ENCODE measurements at regions not wholly inside any gene's neighbourhood (a gene's known extent, or its start where the extent isn't known, plus 50 kb on each side); places are given as distances from the start of the nearest gene placed in this dataset.

GRCh38 chr3:22318325-22318724 is 567.3 kb upstream of the ZNF385D start:
- no peak overlapping the region for H2AFZ ChIP-seq (ENCODE audit: low read depth, low read length, severe bottlenecking)
- H3K4me2 ChIP-seq (ENCODE audit: low read depth, low read length, poor library complexity, severe bottlenecking): no peak overlapping the region
- H3K79me2 ChIP-seq (ENCODE audit: insufficient read depth, low read length): no peaks in the 10 kb centered on the region
- H3K36me3 ChIP-seq (ENCODE audit: low read length): no peaks in the 10 kb centered on the region
- no peaks in the 10 kb centered on the region for H3F3A ChIP-seq (ENCODE audit: insufficient read depth)
- no peaks in the 10 kb centered on the region for H3K27me3 ChIP-seq (ENCODE audit: low read length)
- H3K9me3 ChIP-seq (ENCODE audit: insufficient read depth, low read length): no peaks in the 10 kb centered on the region
- no peak overlapping the region for H3K9ac ChIP-seq (ENCODE audit: low read length)
- TF ChIP-seq EZH2phosphoT487 (conservative IDR thresholded peaks at IDR 0.05; ENCODE audit: low read length) (no peak), CTCF (IDR thresholded peaks at IDR 0.05; ENCODE audit: insufficient read depth, low read length, poor library complexity, severe bottlenecking) (no peak)
- H4K20me1 ChIP-seq (ENCODE audit: low read depth, low read length): no peaks in the 10 kb centered on the region
- no peak overlapping the region for H3K4me3 ChIP-seq (ENCODE audit: insufficient read depth, low read length, poor library complexity, severe bottlenecking)
- no peak overlapping the region for H3K27ac ChIP-seq (ENCODE audit: low read depth, low read length)
- H3K9me2 ChIP-seq (replicated peaks; ENCODE audit: insufficient read depth, low read length): no peaks in the 10 kb centered on the region; the same call in 1 of the 2 replicates

- Histone ChIP-seq H3K79me2 (ENCODE audit: insufficient read depth, low read length) (no peaks in the 10 kb centered on the region), H4K20me1 (ENCODE audit: low read depth, low read length) (no peaks in the 10 kb centered on the region), H2AFZ (ENCODE audit: low read depth, low read length, severe bottlenecking) (no peak overlapping the region), H3K9ac (ENCODE audit: low read length) (no peak overlapping the region), H3K9me3 (ENCODE audit: insufficient read depth, low read length) (no peaks in the 10 kb centered on the region), H3K36me3 (ENCODE audit: low read length) (no peaks in the 10 kb centered on the region), H3F3A (ENCODE audit: insufficient read depth) (no peaks in the 10 kb centered on the region), H3K4me2 (ENCODE audit: low read depth, low read length, poor library complexity, severe bottlenecking) (no peak overlapping the region), H3K27ac (ENCODE audit: low read depth, low read length) (no peak overlapping the region), H3K9me2 (replicated peaks; ENCODE audit: insufficient read depth, low read length) (no peaks in the 10 kb centered on the region), H3K4me3 (ENCODE audit: insufficient read depth, low read length, poor library complexity, severe bottlenecking) (no peak overlapping the region), H3K27me3 (ENCODE audit: low read length) (no peaks in the 10 kb centered on the region)
- TF ChIP-seq CTCF (IDR thresholded peaks at IDR 0.05; ENCODE audit: insufficient read depth, low read length, poor library complexity, severe bottlenecking): no peak
- TF ChIP-seq EZH2phosphoT487 (conservative IDR thresholded peaks at IDR 0.05; ENCODE audit: low read length): no peak
These were observed 568.4 kb upstream of the ZNF385D start for GRCh38 chr3:22319446-22319845.

- no peaks in the 10 kb centered on the region for H3F3A ChIP-seq (ENCODE audit: insufficient read depth)
- H3K9me2 ChIP-seq (replicated peaks; ENCODE audit: insufficient read depth, low read length): no peaks in the 10 kb centered on the region
- TF ChIP-seq EZH2phosphoT487 (conservative IDR thresholded peaks at IDR 0.05; ENCODE audit: low read length) (no peak), CTCF (IDR thresholded peaks at IDR 0.05; ENCODE audit: insufficient read depth, low read length, poor library complexity, severe bottlenecking) (no peak)
- H3K4me2 ChIP-seq (ENCODE audit: low read depth, low read length, poor library complexity, severe bottlenecking): no peak overlapping the region
- no peaks in the 10 kb centered on the region for H3K27me3 ChIP-seq (ENCODE audit: low read length)
- H3K36me3 ChIP-seq (ENCODE audit: low read length): no peaks in the 10 kb centered on the region
- no peak overlapping the region for H3K9ac ChIP-seq (ENCODE audit: low read length)
- no peak overlapping the region for H3K27ac ChIP-seq (ENCODE audit: low read depth, low read length)
- H3K79me2 ChIP-seq (ENCODE audit: insufficient read depth, low read length): no peaks in the 10 kb centered on the region
- no peaks in the 10 kb centered on the region for H3K9me3 ChIP-seq (ENCODE audit: insufficient read depth, low read length)
- no peak overlapping the region for H3K4me3 ChIP-seq (ENCODE audit: insufficient read depth, low read length, poor library complexity, severe bottlenecking)
- no peak overlapping the region for H2AFZ ChIP-seq (ENCODE audit: low read depth, low read length, severe bottlenecking)
- no peaks in the 10 kb centered on the region for H4K20me1 ChIP-seq (ENCODE audit: low read depth, low read length)
These were observed 571.9 kb upstream of the ZNF385D start for GRCh38 chr3:22322861-22323260.
